ENCODE measurements at regions not wholly inside any gene's neighbourhood (a gene's known extent, or its start where the extent isn't known, plus 50 kb on each side); places are given as distances from the start of the nearest gene placed in this dataset.

DNA sequence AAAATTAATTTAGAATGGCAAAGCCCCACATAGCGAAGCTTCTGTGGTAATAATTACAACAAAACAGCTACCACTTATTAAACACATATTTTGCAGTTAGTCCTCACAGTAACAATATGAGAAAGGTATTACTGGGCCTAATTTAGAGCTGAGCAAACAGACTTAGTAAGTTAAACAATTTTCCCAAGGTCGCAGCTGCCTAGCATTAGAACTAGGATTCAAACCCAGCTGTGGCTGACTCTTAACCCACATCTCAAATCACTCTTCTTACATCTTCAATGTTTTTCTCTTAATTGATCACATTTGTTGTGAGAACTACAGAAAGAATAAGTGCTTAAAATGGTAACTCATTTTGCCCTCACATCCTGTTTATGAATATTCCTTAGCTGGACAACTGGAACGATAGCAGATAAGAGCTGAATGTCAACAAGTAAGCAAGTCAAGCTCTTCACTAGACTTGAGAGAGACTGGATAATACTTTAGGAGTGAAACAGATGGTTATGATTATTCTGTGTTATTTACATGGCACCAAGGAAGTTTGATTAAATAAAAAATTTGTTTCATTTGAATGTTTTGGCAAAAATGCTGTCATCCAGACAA is 59.4 kb upstream of the TMEM17 start:
- DNase-seq (ENCODE audit: low spot score) = no peak

GRCh38 chr2:62564380-62565137 is 58.6 kb upstream of the TMEM17 start:
- no peak for DNase-seq (ENCODE audit: low spot score)

DNA sequence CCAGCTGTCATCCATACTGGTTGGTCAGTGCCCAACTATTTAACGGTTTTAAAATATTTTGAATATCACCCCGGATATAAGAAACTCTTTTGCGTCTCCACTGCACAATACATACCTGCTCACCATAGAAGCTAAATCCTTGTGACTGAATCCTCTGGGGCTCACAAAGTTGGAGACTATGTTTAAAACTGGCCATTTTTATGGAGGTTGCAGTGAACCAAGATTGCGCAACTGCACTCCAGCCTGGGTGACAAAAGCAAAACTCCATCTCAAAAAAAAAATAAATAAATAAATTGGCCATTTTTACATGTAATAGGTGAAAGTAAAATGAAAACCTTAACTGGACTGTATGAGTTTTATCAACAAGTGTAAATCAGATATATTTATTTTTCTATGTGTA is 55.6 kb upstream of the TMEM17 start:
- no peak for DNase-seq (ENCODE audit: low spot score)

- no peak for DNase-seq (ENCODE audit: low spot score)
Observed at GRCh38 chr2:62559582-62559981, 53.6 kb upstream of the TMEM17 start.

DNA sequence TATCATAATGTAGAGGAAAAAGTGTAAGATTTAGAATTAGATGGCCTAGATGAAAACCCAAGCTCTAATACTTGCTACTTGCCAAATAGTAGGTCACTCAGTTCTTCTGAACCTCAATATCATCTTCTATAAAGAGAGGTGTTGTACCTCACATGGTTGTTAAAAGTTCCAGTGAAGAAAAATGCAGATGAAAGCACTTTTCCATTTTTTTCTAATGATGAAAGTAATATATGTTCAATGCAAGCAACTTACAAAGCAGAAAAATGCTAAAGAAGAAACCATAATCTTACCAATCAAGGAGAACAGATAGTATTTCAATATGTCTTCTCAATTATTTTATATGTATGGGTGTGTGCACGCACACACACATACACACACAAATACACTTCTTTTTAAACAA is 52.7 kb upstream of the TMEM17 start:
- DNase-seq (ENCODE audit: low spot score) = no peak

DNA sequence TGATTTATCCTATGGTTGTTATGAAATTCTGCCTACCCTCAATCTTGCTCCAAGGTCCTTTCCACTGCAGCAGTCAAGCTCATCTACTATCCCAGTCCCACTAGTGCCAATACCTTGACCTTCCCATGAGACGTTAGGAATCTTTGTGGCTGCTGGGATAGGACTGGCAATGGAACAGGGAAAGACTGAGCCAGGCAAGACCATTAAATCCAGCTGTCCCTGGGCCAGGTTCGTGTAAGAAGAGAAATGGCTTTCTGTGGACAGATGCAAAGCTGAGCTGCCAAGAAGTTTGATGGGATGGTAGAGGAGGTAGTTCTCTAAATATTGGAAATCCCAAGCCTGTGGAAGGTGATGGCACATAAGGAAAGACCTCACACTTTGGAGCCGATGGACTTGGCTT is 50.1 kb upstream of the TMEM17 start:
- no peak for DNase-seq (ENCODE audit: low spot score)

Measured in iPS-NIHi11 (cell line).